ENCODE measurements at regions not wholly inside any gene's neighbourhood (a gene's known extent, or its start where the extent isn't known, plus 50 kb on each side); places are given as distances from the start of the nearest gene placed in this dataset.

DNA sequence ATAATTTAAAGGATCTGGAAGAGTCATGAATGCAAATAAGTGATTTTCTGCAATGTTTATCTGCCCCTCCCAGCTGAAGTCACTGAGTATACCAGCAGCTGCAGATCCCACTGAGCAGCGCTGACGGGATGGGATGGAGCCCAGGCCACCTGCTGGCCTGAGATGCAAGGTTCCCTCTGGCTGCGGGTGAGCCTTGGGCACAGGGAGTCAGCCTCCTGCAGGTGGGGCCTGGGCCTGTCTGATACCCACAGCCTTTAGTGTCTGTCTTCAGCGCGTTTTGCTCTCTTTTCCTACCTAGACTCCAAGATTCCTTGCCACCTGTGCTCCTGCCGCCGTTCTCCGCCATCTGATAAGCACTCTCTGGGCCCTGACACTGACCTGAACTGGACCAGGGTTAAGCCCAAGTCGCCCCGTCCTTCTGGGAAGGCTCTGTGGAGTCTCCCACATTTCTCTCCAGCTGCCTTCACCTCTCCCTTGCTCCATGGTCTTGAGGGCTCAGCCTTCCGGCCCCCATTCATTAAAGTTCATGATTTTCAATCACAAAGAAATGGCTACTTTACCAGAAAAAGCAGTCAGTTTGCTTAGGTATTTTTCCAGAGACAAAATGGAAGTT is 223.1 kb upstream of the FAT1 start:
- Histone ChIP-seq H3K36me3 (replicated peaks in 1 of 2; ENCODE audit: control insufficient read depth in 1 of 2, insufficient read depth in 2 of 2, low read length in 2 of 2) (no peaks in the 10 kb centered on the region), H3K9me3 (replicated peaks in 1 of 2; ENCODE audit: control insufficient read depth in 1 of 2, insufficient read depth in 1 of 2, low read length in 2 of 2) (peaks cover 0 to 4% of the 10 kb centered on the region in 2 donors), H3K27ac (ENCODE audit: low read depth in 1 of 2, low read length in 2 of 2) (no peak overlapping the region), H2AFZ (ENCODE audit: insufficient read depth, low read depth, low read length, poor library complexity, severe bottlenecking) (no peak overlapping the region), H3K79me2 (ENCODE audit: insufficient read depth, low read length) (no peaks in the 10 kb centered on the region), H3K4me3 (replicated peaks in 1 of 3; ENCODE audit: low read depth in 2 of 3, low read length in 3 of 3) (no peak overlapping the region), H3K27me3 (ENCODE audit: control insufficient read depth in 2 of 2, insufficient read depth in 2 of 2, low read length in 2 of 2) (no peaks in the 10 kb centered on the region), H3K4me1 (ENCODE audit: control insufficient read depth in 1 of 2, insufficient read depth in 2 of 2, low read length in 2 of 2) (no peaks in the 10 kb centered on the region), H3K4me2 (replicated peaks; ENCODE audit: extremely low read depth, low read length, poor library complexity, severe bottlenecking) (no peak overlapping the region), H3K9ac (ENCODE audit: insufficient read depth, low read length, poor library complexity, severe bottlenecking) (no peak overlapping the region), H4K20me1 (ENCODE audit: insufficient read depth, low read length) (no peaks in the 10 kb centered on the region)
- H3K27ac Mint-ChIP-seq: no peak overlapping the region
- intact Hi-C loops (cut with micrococcal nuclease): no loop called here
- peaks cover 0 to 10% (median 5%) of the 10 kb centered on the region in 7 donors for H3K9me3 Mint-ChIP-seq
- WGBS (ENCODE audit: insufficient coverage): 81% methylated on average over 10 of the region's 11 CpGs
- peaks cover 0 to 2% (median 0%) of the 10 kb centered on the region in 3 donors for H3K27me3 Mint-ChIP-seq (ENCODE audit: low read depth in 3 of 3)
- H3K4me1 Mint-ChIP-seq: no peaks in the 10 kb centered on the region
- no peaks in the 10 kb centered on the region for H3K36me3 Mint-ChIP-seq
- TF ChIP-seq, protein P1, sequence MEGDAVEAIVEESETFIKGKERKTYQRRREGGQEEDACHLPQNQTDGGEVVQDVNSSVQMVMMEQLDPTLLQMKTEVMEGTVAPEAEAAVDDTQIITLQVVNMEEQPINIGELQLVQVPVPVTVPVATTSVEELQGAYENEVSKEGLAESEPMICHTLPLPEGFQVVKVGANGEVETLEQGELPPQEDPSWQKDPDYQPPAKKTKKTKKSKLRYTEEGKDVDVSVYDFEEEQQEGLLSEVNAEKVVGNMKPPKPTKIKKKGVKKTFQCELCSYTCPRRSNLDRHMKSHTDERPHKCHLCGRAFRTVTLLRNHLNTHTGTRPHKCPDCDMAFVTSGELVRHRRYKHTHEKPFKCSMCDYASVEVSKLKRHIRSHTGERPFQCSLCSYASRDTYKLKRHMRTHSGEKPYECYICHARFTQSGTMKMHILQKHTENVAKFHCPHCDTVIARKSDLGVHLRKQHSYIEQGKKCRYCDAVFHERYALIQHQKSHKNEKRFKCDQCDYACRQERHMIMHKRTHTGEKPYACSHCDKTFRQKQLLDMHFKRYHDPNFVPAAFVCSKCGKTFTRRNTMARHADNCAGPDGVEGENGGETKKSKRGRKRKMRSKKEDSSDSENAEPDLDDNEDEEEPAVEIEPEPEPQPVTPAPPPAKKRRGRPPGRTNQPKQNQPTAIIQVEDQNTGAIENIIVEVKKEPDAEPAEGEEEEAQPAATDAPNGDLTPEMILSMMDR (IDR thresholded peaks at IDR 0.05): no peak
- DNase-seq: no peak
- no peak overlapping the region for H3K4me3 Mint-ChIP-seq

DNA sequence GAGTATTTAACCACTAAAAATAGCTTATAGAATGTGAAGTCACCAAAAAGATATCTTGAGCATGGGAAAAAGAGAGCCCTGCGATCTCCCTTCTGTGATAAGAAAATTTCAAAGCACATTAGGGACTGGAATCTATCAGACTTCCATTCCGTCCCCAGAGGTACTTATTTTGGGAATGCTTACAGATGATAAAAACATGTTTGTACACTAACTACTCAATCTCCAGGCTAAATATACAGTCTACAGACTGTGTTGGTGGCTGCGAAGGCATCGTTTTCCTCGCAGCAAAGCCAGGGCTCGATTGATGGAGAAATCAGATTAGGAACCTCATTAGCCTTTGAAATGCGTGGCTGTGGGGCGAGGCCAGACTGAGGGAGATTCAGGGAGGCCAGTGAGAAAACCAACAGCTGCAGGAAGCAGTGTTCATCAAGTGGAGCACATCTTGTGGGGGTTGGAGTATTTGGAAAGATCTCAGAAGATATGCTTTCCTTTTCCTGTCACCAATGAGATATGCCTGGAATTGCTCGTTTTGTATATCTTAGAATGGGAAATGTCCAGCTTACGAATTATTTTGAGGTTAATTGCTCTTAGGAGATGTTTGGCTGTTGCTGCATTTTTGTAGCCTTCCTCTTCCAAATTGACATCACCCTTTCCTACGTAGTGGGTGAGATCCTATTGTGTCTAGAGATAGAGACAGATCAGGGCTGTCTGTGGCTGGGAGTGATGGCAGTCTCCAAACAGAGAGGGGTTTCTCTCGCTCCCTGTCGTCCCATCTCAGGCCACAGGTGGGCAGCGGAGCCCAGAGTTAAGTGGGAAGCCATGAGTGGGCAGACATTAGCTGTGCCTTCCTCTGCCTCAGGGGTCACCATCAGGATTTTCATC is 224.9 kb upstream of the FAT1 start:
- H3K27ac ChIP-seq (ENCODE audit: low read depth in 1 of 2, low read length in 2 of 2): no peak overlapping the region
- WGBS (ENCODE audit: insufficient coverage): 44% methylated on average over 6 of the region's 14 CpGs
- TF ChIP-seq, protein P1 (IDR thresholded peaks at IDR 0.05): no peak
- intact Hi-C loops (cut with micrococcal nuclease): no loop called here
- H3K27me3 Mint-ChIP-seq (ENCODE audit: low read depth in 3 of 3): peaks cover 0 to 2% (median 0%) of the 10 kb centered on the region in 3 donors
- H4K20me1 ChIP-seq (ENCODE audit: insufficient read depth, low read length): no peaks in the 10 kb centered on the region
- no peak overlapping the region for H3K9ac ChIP-seq (ENCODE audit: insufficient read depth, low read length, poor library complexity, severe bottlenecking)
- H3K36me3 ChIP-seq (replicated peaks in 1 of 2; ENCODE audit: control insufficient read depth in 1 of 2, insufficient read depth in 2 of 2, low read length in 2 of 2): no peaks in the 10 kb centered on the region
- no peak overlapping the region for H3K4me2 ChIP-seq (replicated peaks; ENCODE audit: extremely low read depth, low read length, poor library complexity, severe bottlenecking)
- H3K4me1 ChIP-seq (ENCODE audit: control insufficient read depth in 1 of 2, insufficient read depth in 2 of 2, low read length in 2 of 2): no peaks in the 10 kb centered on the region
- no peaks in the 10 kb centered on the region for H3K4me1 Mint-ChIP-seq
- no peak overlapping the region for H2AFZ ChIP-seq (ENCODE audit: insufficient read depth, low read depth, low read length, poor library complexity, severe bottlenecking)
- H3K27ac Mint-ChIP-seq: no peak overlapping the region
- H3K9me3 Mint-ChIP-seq: peaks cover 0 to 10% (median 5%) of the 10 kb centered on the region in 7 donors
- DNase-seq: no peak
- H3K27me3 ChIP-seq (ENCODE audit: control insufficient read depth in 2 of 2, insufficient read depth in 2 of 2, low read length in 2 of 2): no peaks in the 10 kb centered on the region
- H3K9me3 ChIP-seq (replicated peaks in 1 of 2; ENCODE audit: control insufficient read depth in 1 of 2, insufficient read depth in 1 of 2, low read length in 2 of 2): peaks cover 0 to 4% of the 10 kb centered on the region in 2 donors
- H3K79me2 ChIP-seq (ENCODE audit: insufficient read depth, low read length): no peaks in the 10 kb centered on the region
- no peaks in the 10 kb centered on the region for H3K36me3 Mint-ChIP-seq
- no peak overlapping the region for H3K4me3 Mint-ChIP-seq
- H3K4me3 ChIP-seq (replicated peaks in 1 of 3; ENCODE audit: low read depth in 2 of 3, low read length in 3 of 3): no peak overlapping the region
